H9 (cell line): ENCODE measurements at regions not wholly inside any gene's neighbourhood (a gene's known extent, or its start where the extent isn't known, plus 50 kb on each side); places are given as distances from the start of the nearest gene placed in this dataset.

Experiments used
- DNase-seq: peaks from one replicate; pipeline ENCODE4 v3.0.0-alpha.2; 2017
- H2AFZ ChIP-seq: one replicate; pipeline ENCODE4 v1.6.1; 2013; ENCODE audit warnings: mild to moderate bottlenecking, low read length, control low read depth, moderate library complexity
- H2AK5ac ChIP-seq: 2 replicates; pipeline ENCODE4 v1.6.1; 2013; ENCODE audit warnings: low read length, control low read depth, mixed read lengths; ENCODE audit not compliant: insufficient read length
- H2BK120ac ChIP-seq: one replicate; pipeline ENCODE4 v1.6.1; 2013; ENCODE audit warnings: low read depth, mild to moderate bottlenecking, low read length, control low read depth, inconsistent platforms; ENCODE audit not compliant: poor library complexity, severe bottlenecking
- H2BK12ac ChIP-seq: 2 replicates; pipeline ENCODE4 v1.6.1; 2013; ENCODE audit warnings: low read length, control low read depth, mixed read lengths, low read depth; ENCODE audit not compliant: insufficient read length
- H2BK15ac ChIP-seq: 2 replicates; pipeline ENCODE4 v1.6.1; 2013; ENCODE audit warnings: low read depth, low read length, control low read depth
- H2BK20ac ChIP-seq: one replicate; pipeline ENCODE4 v1.6.1; 2013; ENCODE audit warnings: low read depth, mild to moderate bottlenecking, low read length, control low read depth, inconsistent platforms; ENCODE audit not compliant: poor library complexity, severe bottlenecking
- H2BK5ac ChIP-seq: 2 replicates; pipeline ENCODE4 v1.6.1; 2013; ENCODE audit warnings: low read length, control low read depth, mixed read lengths; ENCODE audit not compliant: insufficient read length
- H3K14ac ChIP-seq: 2 replicates; pipeline ENCODE4 v1.6.1; 2013; ENCODE audit warnings: low read length, control low read depth; ENCODE audit not compliant: insufficient read depth
- H3K18ac ChIP-seq: 2 replicates; pipeline ENCODE4 v1.6.1; 2013; ENCODE audit warnings: low read depth, mild to moderate bottlenecking, mixed read lengths, low read length, control low read depth; ENCODE audit not compliant: insufficient read length
- H3K23ac ChIP-seq: 2 replicates; pipeline ENCODE4 v1.6.1; 2013; ENCODE audit warnings: low read length, control low read depth, mixed read lengths, low read depth; ENCODE audit not compliant: insufficient read length
- H3K23me2 ChIP-seq: 2 replicates; pipeline ENCODE4 v1.6.1; 2013; ENCODE audit warnings: low read depth, mild to moderate bottlenecking, mixed read lengths, low read length, control low read depth; ENCODE audit not compliant: insufficient read length, poor library complexity, severe bottlenecking
- H3K27ac ChIP-seq: 2 replicates; pipeline ENCODE4 v1.5.1; 2013; ENCODE audit warnings: low read length, control low read depth, mixed read lengths, low read depth; ENCODE audit not compliant: insufficient read length
- H3K27me3 ChIP-seq: 2 replicates; pipeline ENCODE4 v1.6.1; 2013; ENCODE audit warnings: low read length, control low read depth, inconsistent platforms; ENCODE audit not compliant: insufficient read depth
- H3K4ac ChIP-seq: 2 replicates; pipeline ENCODE4 v1.6.1; 2013; ENCODE audit warnings: low read depth, mild to moderate bottlenecking, control low read depth, inconsistent platforms, low read length, moderate library complexity
- H3K4me1 ChIP-seq: 2 replicates; pipeline ENCODE4 v1.6.1; 2013; ENCODE audit warnings: low read length, control low read depth, inconsistent platforms; ENCODE audit not compliant: insufficient read depth
- H3K4me2 ChIP-seq: 2 replicates; pipeline ENCODE4 v1.6.1; 2013; ENCODE audit warnings: low read length, control low read depth, mixed read lengths; ENCODE audit not compliant: insufficient read length, insufficient read depth
- H3K56ac ChIP-seq: 2 replicates; pipeline ENCODE4 v1.6.1; 2013; ENCODE audit warnings: low read depth, mild to moderate bottlenecking, mixed read lengths, low read length, control low read depth; ENCODE audit not compliant: insufficient read length
- H3K79me1 ChIP-seq: 2 replicates; pipeline ENCODE4 v1.6.1; 2013; ENCODE audit warnings: low read depth, mild to moderate bottlenecking, moderate library complexity, low read length, control low read depth, inconsistent platforms; ENCODE audit not compliant: insufficient read depth, poor library complexity, severe bottlenecking
- H3K79me2 ChIP-seq: 2 replicates; pipeline ENCODE4 v1.6.1; 2013; ENCODE audit warnings: low read length, control low read depth, inconsistent platforms; ENCODE audit not compliant: insufficient read depth
- H3K9ac ChIP-seq: 2 replicates; pipeline ENCODE4 v1.6.1; 2013; ENCODE audit warnings: low read length, control low read depth, mixed read lengths; ENCODE audit not compliant: insufficient read length; ENCODE audit errors: extremely low read depth
- H3K9me3 ChIP-seq: one replicate; pipeline ENCODE4 v1.6.1; 2013; ENCODE audit warnings: low read depth, low read length, inconsistent platforms; ENCODE audit not compliant: control insufficient read depth
- H3T11ph ChIP-seq: one replicate; pipeline ENCODE4 v1.6.1; 2013; ENCODE audit warnings: mild to moderate bottlenecking, low read length, control low read depth, inconsistent platforms
- H4K20me1 ChIP-seq: one replicate; pipeline ENCODE4 v1.6.1; 2013; ENCODE audit not compliant: control insufficient read depth, insufficient read length, insufficient read depth
- H4K5ac ChIP-seq: 2 replicates; pipeline ENCODE4 v1.6.1; 2013; ENCODE audit warnings: low read depth, mild to moderate bottlenecking, mixed read lengths, low read length, control low read depth; ENCODE audit not compliant: insufficient read length
- H4K8ac ChIP-seq: replicated peaks from 2 replicates; pipeline ENCODE4 v1.6.1; 2013; ENCODE audit warnings: low read length, control low read depth, mixed read lengths, low read depth; ENCODE audit not compliant: insufficient read length
- H4K91ac ChIP-seq: 2 replicates; pipeline ENCODE4 v1.6.1; 2013; ENCODE audit warnings: low read depth, mild to moderate bottlenecking, moderate library complexity, mixed read lengths, low read length, control low read depth; ENCODE audit not compliant: insufficient read length
- H3K27ac Mint-ChIP-seq, 3 experiments: 2 replicates in 2 of 3; 3 replicates in 1 of 3; pipeline ENCODE4 v1.8.0; 2020 to 2021; ENCODE audit warnings: mixed read lengths in 3 of 3, mild to moderate bottlenecking in 1 of 3, moderate library complexity in 1 of 3
- H3K27me3 Mint-ChIP-seq: 2 replicates; pipeline ENCODE4 v1.8.0; 2021; ENCODE audit warnings: low read depth, mild to moderate bottlenecking, moderate library complexity, mixed read lengths
- H3K36me3 Mint-ChIP-seq, 3 experiments: 2 replicates in 2 of 3; 3 replicates in 1 of 3; pipeline ENCODE4 v1.8.0; 2020 to 2021; ENCODE audit warnings: low read depth in 3 of 3, mixed read lengths in 3 of 3; ENCODE audit not compliant: insufficient read depth in 1 of 3
- H3K4me1 Mint-ChIP-seq, 2 experiments: 2 replicates each; pipeline ENCODE4 v1.8.0; 2020; ENCODE audit warnings: mixed read lengths in 2 of 2
- H3K4me3 Mint-ChIP-seq, 2 experiments: 2 replicates in 1 of 2; 3 replicates in 1 of 2; pipeline ENCODE4 v1.8.0; 2020 to 2021; ENCODE audit warnings: mild to moderate bottlenecking in 2 of 2, mixed read lengths in 2 of 2, moderate library complexity in 1 of 2
- H3K9me3 Mint-ChIP-seq, 2 experiments: 2 replicates in 1 of 2; 3 replicates in 1 of 2; pipeline ENCODE4 v1.8.0; 2020; ENCODE audit warnings: mild to moderate bottlenecking in 2 of 2, mixed read lengths in 2 of 2, moderate library complexity in 1 of 2
- CTCF ChIP-seq: fragments of 200-600 bp; sonication (generic); conservative IDR thresholded peaks from 3 replicates; pipeline ENCODE4 v1.8.0; 2021; ENCODE audit warnings: antibody characterized with exemption, mild to moderate bottlenecking
- WGBS: extraction: QIAGEN DNeasy Blood & Tissue Kit; methylation state at CpG from one replicate; pipeline ENCODE4 v1.1.7; 2013; ENCODE audit warnings: missing lambda C conversion rate, low lambda C conversion rate, mixed read lengths; ENCODE audit not compliant: insufficient read length; ENCODE audit errors: extremely low coverage; 5-methylcytosine and 5-hydroxymethylcytosine counted together

- H4K20me1 ChIP-seq: no peaks in the 10 kb centered on the region
- H3K27me3 Mint-ChIP-seq: peaks cover 2% of the 10 kb centered on the region; the same call in 1 of the 2 replicates
- H3K4me1 Mint-ChIP-seq: no peaks in the 10 kb centered on the region
- H2BK5ac ChIP-seq: no peak overlapping the region
- H3K4ac ChIP-seq: no peak overlapping the region
- H3K56ac ChIP-seq: no peak overlapping the region
- H3K9me3 Mint-ChIP-seq: peaks cover 5 to 9% of the 10 kb centered on the region in 2 experiments
- no peak overlapping the region for H2BK120ac ChIP-seq
- no peak for DNase-seq
- no peak overlapping the region for H2BK15ac ChIP-seq
- H3K14ac ChIP-seq: no peak overlapping the region
- no peak overlapping the region for H2AK5ac ChIP-seq
- no peaks in the 10 kb centered on the region for H3K23me2 ChIP-seq
- H3K27me3 ChIP-seq: no peaks in the 10 kb centered on the region
- no peak for TF ChIP-seq CTCF
- H2BK12ac ChIP-seq: no peak overlapping the region
- H4K8ac ChIP-seq: no peak overlapping the region
- no CpG with 5 or more reads among the region's 1 CpG for WGBS
- H4K91ac ChIP-seq: no peak overlapping the region
- H3K9ac ChIP-seq: no peak overlapping the region
- no peak overlapping the region for H2BK20ac ChIP-seq
- H3K79me2 ChIP-seq: no peaks in the 10 kb centered on the region
- no peak overlapping the region for H3K23ac ChIP-seq
- no peak overlapping the region for H2AFZ ChIP-seq
- peaks cover 0 to 6% (median 4%) of the 10 kb centered on the region in 3 experiments; a peak in 4 of 7 replicates for H3K36me3 Mint-ChIP-seq
- no peak overlapping the region for H3K18ac ChIP-seq
- no peaks in the 10 kb centered on the region for H3K79me1 ChIP-seq
- no peak overlapping the region for H3K27ac ChIP-seq
- no peak overlapping the region for H4K5ac ChIP-seq
- no peaks in the 10 kb centered on the region for H3K4me1 ChIP-seq
- H3K4me3 Mint-ChIP-seq: no peak overlapping the region
- no peak overlapping the region for H3T11ph ChIP-seq
- H3K9me3 ChIP-seq: no peaks in the 10 kb centered on the region
- no peak overlapping the region for H3K27ac Mint-ChIP-seq
- no peak overlapping the region for H3K4me2 ChIP-seq
Observed at GRCh38 chr4:101706535-101707057, 83.9 kb upstream of the BANK1 start.
